Common myeloid progenitor, CD34-positive (primary cell): ENCODE measurements at regions not wholly inside any gene's neighbourhood (a gene's known extent, or its start where the extent isn't known, plus 50 kb on each side); places are given as distances from the start of the nearest gene placed in this dataset.
A peak's percentile ranks its signal among the peaks of the same experiment; 100 is the strongest.

Experiments
- CTCF ChIA-PET: fragments of 350-600 bp; sonication (Branson Sonifier 250); formaldehyde crosslinking; loops from one replicate; lab custom pipeline; 2021; ENCODE audit warnings: antibody characterized with exemption; lab: Charles Lee
- POLR2A ChIA-PET: fragments of 350-600 bp; sonication (Branson Sonifier 250); formaldehyde crosslinking; loops from one replicate; lab custom pipeline; 2021; ENCODE audit warnings: antibody characterized with exemption; lab: Charles Lee
- DNase-seq, 3 donors: peaks; one replicate each; pipeline versions ENCODE4 v3.0.0 to v3.0.0-alpha.2; 2013
- H3K27ac ChIP-seq, 2 experiments: 1 replicate in 1 of 2; 2 replicates in 1 of 2; pipeline ENCODE4 v1.7.0; 2013; ENCODE audit warnings: inconsistent platforms in 2 of 2, low read length in 2 of 2, mild to moderate bottlenecking in 2 of 2, low read depth in 1 of 2, moderate library complexity in 1 of 2; ENCODE audit not compliant: severe bottlenecking in 2 of 2, insufficient read depth in 1 of 2, poor library complexity in 1 of 2
- H3K27me3 ChIP-seq, 5 experiments: replicated peaks in 2 of 5; 1 replicate in 3 of 5; 2 replicates in 2 of 5; pipeline versions ENCODE4 v1.6.1 to v1.7.0; 2013; ENCODE audit warnings: low read length in 4 of 5, mild to moderate bottlenecking in 2 of 5, moderate library complexity in 2 of 5, inconsistent platforms in 1 of 5; ENCODE audit not compliant: insufficient read depth in 5 of 5, control insufficient read depth in 4 of 5
- H3K36me3 ChIP-seq, 4 experiments: 1 replicate in 2 of 4; 2 replicates in 2 of 4; pipeline versions ENCODE4 v1.6.1 to v1.7.0; 2013; ENCODE audit warnings: low read length in 3 of 4, control low read depth in 1 of 4, mild to moderate bottlenecking in 1 of 4; ENCODE audit not compliant: control insufficient read depth in 4 of 4, insufficient read depth in 4 of 4
- H3K4me1 ChIP-seq, 4 experiments: 1 replicate in 3 of 4; 2 replicates in 1 of 4; pipeline versions ENCODE4 v1.6.1 to v1.7.1; 2013; ENCODE audit warnings: low read length in 3 of 4, mild to moderate bottlenecking in 3 of 4, control low read depth in 1 of 4, inconsistent platforms in 1 of 4, moderate library complexity in 1 of 4; ENCODE audit not compliant: control insufficient read depth in 4 of 4, insufficient read depth in 4 of 4; ENCODE audit errors: control extremely low read depth in 1 of 4
- H3K4me3 ChIP-seq, 7 experiments: 1 replicate in 4 of 7; 2 replicates in 3 of 7; pipeline versions ENCODE4 v1.5.1 to v1.7.0; 2013; ENCODE audit warnings: mild to moderate bottlenecking in 7 of 7, low read length in 6 of 7, moderate library complexity in 6 of 7, inconsistent platforms in 2 of 7, low read depth in 2 of 7, control low read depth in 1 of 7; ENCODE audit not compliant: insufficient read depth in 4 of 7, control insufficient read depth in 1 of 7; ENCODE audit errors: extremely low read depth in 1 of 7
- H3K9me3 ChIP-seq, 5 experiments: 1 replicate in 4 of 5; 2 replicates in 1 of 5; pipeline versions ENCODE4 v1.6.1 to v1.7.1; 2013; ENCODE audit warnings: low read length in 4 of 5, mild to moderate bottlenecking in 2 of 5, inconsistent platforms in 1 of 5, low read depth in 1 of 5, moderate library complexity in 1 of 5; ENCODE audit not compliant: control insufficient read depth in 4 of 5, insufficient read depth in 2 of 5; ENCODE audit errors: control extremely low read depth in 1 of 5
- WGBS: methylation state at CpG from one replicate; pipeline ENCODE4 v1.1.5; 2013; ENCODE audit not compliant: insufficient coverage; 5-methylcytosine and 5-hydroxymethylcytosine counted together

DNA sequence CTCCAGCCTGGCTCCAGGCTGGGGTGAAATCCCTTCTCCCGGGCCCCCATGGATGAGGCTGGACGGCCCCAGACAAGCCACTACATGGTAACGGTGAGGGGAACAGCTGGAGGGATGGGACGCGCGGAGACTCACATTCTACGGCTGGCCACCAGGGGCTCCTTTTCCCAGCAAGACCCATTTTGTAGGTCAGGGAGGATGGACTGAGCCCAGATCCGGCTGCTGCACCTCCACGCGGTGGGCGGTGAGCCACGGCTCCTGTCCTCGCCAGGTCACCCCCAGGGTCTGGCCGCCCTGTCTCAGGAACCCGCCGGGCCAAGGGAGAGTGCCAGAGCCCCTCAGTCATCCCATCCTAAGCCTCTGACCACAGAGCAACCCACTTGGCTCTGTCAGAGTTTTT, 75.0 kb upstream of the ACTRT2 start:
- WGBS, result 94% methylated on average over 12 of the region's 16 CpGs
- Histone ChIP-seq H3K27ac (no peak overlapping the region), H3K4me3 (no peak overlapping the region), H3K9me3 (peaks cover 0 to 4% (median under 1%) of the 10 kb centered on the region in 5 experiments), H3K4me1 (peaks cover 0 to 11% (median 10%) of the 10 kb centered on the region in 4 experiments), H3K27me3 (no peaks in the 10 kb centered on the region), H3K36me3 (no peaks in the 10 kb centered on the region)
- ChIA-PET POLR2A (interaction anchor here (0.6 kb wide), 1 partner anchor 393 kb away, joined by 3 read pairs; no protein-coding TSS in a partner anchor), CTCF (no interaction called here)
- no peak for DNase-seq

DNA sequence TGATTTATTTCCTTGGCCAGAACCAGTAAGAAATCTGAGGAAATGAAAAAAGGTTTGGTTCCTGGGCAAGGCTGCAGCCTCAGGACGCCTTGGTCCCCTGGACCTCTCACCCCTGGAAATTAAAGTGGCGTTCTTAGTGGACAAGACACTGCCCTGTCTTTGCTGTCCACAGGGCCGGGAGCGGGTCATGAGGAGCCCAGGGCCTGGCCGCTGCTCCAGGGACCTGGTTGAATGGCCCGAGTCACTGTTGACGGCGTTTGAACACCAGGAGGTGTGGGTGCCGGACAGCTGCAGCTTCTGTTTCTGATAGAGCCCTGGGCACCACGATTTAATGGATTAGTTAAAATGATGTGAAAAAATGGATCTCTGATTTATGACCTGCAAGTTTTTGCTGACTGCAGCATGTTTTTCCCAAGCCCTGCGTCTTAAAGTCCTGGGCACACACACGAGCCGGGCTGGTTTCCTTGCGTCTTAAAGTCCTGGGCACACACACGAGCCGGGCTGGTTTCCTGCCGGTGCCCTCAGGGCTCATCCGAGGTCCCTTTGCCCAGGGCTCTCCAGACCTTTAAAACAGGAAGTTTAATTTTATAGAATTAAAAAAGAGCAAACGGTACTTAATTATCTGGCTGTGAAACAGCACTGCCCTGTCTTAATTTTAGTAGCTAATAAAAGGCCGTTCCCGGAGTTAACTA, 74.1 kb upstream of the ACTRT2 start:
- peak in 2 of 3 donors; percentile 53 to 66 for DNase-seq
- Histone ChIP-seq H3K36me3 (no peaks in the 10 kb centered on the region), H3K4me3 (peak overlapping the region in 1 of 7 experiments; percentile 19), H3K27ac (no peak overlapping the region), H3K9me3 (no peaks in the 10 kb centered on the region), H3K27me3 (no peaks in the 10 kb centered on the region), H3K4me1 (peaks cover 0 to 11% (median 10%) of the 10 kb centered on the region in 4 experiments)
- WGBS, result 18% methylated on average over 18 of the region's 21 CpGs
- ChIA-PET POLR2A (no interaction called here), CTCF (interaction anchor here (1.0 kb wide), 1 partner anchor 491 kb away, joined by 3 read pairs; no protein-coding TSS in a partner anchor)

DNA sequence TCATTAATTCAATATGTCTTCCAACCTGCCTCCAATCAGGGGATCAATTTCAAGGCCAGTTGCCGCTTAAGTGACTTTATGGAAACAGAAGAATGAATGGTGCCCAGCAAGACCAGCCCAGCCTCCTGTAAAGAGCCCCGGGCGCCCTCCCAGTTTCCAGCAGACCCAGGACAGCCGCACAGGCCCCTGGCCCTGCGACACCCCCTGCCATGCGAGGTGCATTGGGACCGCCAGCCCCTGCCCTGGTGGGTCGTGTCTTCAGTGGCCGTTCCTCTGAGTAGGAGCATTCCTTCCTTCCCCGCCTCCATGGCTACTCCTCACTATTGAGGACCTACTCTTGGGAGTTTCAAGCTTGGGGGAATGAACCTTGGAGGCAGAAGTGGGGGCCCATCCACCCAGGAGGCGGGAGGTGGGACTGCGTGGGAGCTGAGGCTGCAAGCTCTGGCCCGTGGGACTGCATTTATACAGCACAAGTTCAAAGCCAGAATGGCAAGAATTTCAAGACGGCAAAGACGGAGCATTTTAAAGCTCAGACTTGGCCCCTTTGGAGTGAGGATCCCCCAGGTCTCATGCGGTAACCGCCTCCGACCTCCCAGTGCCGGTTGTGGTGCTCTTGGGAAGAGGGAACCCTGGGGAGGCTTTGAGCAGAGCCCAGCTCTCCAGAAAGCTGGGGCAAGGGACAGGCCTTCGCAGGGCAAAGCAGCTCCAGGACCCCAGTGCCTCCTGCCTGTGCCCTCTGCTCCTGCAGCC, 73.1 kb upstream of the ACTRT2 start:
- POLR2A ChIA-PET, result interaction anchor here (1.1 kb wide), 1 partner anchor 19 kb away, joined by 3 read pairs; no protein-coding TSS in a partner anchor
- Histone ChIP-seq H3K36me3 (no peaks in the 10 kb centered on the region), H3K4me1 (peaks cover 0 to 11% (median 10%) of the 10 kb centered on the region in 4 experiments), H3K4me3 (no peak overlapping the region), H3K27ac (no peak overlapping the region), H3K27me3 (no peaks in the 10 kb centered on the region), H3K9me3 (peaks cover 0 to 9% (median 2%) of the 10 kb centered on the region in 5 experiments)
- no peak for DNase-seq
- CTCF ChIA-PET, result interaction anchor here (1.0 kb wide), 1 partner anchor 490 kb away, joined by 3 read pairs; no protein-coding TSS in a partner anchor
- 96% methylated on average over 20 of the region's 20 CpGs for WGBS

GRCh38 chr1:2948751-2949680, 72.3 kb upstream of the ACTRT2 start:
- Histone ChIP-seq H3K4me3 (no peak overlapping the region), H3K27me3 (no peaks in the 10 kb centered on the region), H3K36me3 (no peaks in the 10 kb centered on the region), H3K4me1 (peaks cover 0 to 12% (median 10%) of the 10 kb centered on the region in 4 experiments), H3K27ac (no peak overlapping the region), H3K9me3 (peaks cover 0 to 14% (median 3%) of the 10 kb centered on the region in 5 experiments)
- DNase-seq, result no peak
- ChIA-PET POLR2A (interaction anchor here (0.7 to 1.1 kb wide), 2 partner anchors 11 to 18 kb away, joined by 3 to 7 read pairs; no protein-coding TSS in a partner anchor), CTCF (no interaction called here)
- 95% methylated on average over 20 of the region's 31 CpGs for WGBS

GRCh38 chr1:2949966-2950925, 71.0 kb upstream of the ACTRT2 start:
- DNase-seq, result no peak
- Histone ChIP-seq H3K4me1 (peaks cover 0 to 13% (median 10%) of the 10 kb centered on the region in 4 experiments), H3K4me3 (no peak overlapping the region), H3K27me3 (no peaks in the 10 kb centered on the region), H3K36me3 (no peaks in the 10 kb centered on the region), H3K27ac (no peak overlapping the region), H3K9me3 (peaks cover 0 to 21% (median 7%) of the 10 kb centered on the region in 5 experiments)
- ChIA-PET CTCF (no interaction called here), POLR2A (interaction anchor here (0.7 kb wide), 1 partner anchor 10 kb away, joined by 7 read pairs; no protein-coding TSS in a partner anchor)
- 86% methylated on average over 21 of the region's 29 CpGs for WGBS

DNA sequence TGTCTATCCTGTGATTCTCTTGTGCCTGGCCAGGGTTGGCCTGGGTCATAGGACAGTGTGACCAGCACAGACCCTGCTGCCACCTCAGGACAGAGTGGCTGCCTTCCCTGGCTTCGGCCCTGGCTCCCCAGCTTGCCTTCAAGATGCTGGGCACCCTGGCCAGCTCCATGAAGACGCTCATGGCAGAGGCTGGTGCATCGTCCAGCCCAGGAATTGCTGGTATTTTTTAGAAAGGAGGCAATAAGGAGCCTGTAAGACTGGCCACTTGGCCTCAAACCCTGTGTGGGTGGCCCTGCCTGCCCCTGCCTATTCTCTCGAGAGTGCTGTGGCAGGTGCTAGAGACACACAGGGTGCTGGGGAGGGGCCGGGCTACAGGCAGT, 70.4 kb upstream of the ACTRT2 start:
- peaks cover 0 to 13% (median 10%) of the 10 kb centered on the region in 4 experiments for H3K4me1 ChIP-seq
- no peak overlapping the region for H3K27ac ChIP-seq
- no peaks in the 10 kb centered on the region for H3K27me3 ChIP-seq
- no peak for DNase-seq
- peaks cover 0 to 27% (median 13%) of the 10 kb centered on the region in 5 experiments for H3K9me3 ChIP-seq
- H3K4me3 ChIP-seq, result no peak overlapping the region
- WGBS, result 97% methylated on average over 4 of the region's 5 CpGs
- POLR2A ChIA-PET, result no interaction called here
- CTCF ChIA-PET, result interaction anchor here (0.7 kb wide), 1 partner anchor 297 kb away, joined by 3 read pairs; no protein-coding TSS in a partner anchor
- no peaks in the 10 kb centered on the region for H3K36me3 ChIP-seq
